ENCODE measurements at regions not wholly inside any gene's neighbourhood (a gene's known extent, or its start where the extent isn't known, plus 50 kb on each side); places are given as distances from the start of the nearest gene placed in this dataset.
"Not testable (repeated sequence)": the region's sequence is repeated elsewhere in the genome, so short reads cannot be mapped to it uniquely, and the experiment has no call there.

GRCh38 chr11:37259734-37260133 lies 661.7 kb upstream of the RAG2 start:
- H3K27me3 ChIP-seq (ENCODE audit: control insufficient read depth, insufficient read depth) = no peaks in the 10 kb centered on the region
- H3K4me3 ChIP-seq (ENCODE audit: low read length) = no peak overlapping the region
- H3K9me3 ChIP-seq (ENCODE audit: control insufficient read depth, low read length) = no peaks in the 10 kb centered on the region
- no peak overlapping the region for H3K27ac ChIP-seq (ENCODE audit: low read length)
- intact Hi-C loops (cut with DNase I) = no loop called here
- H3K4me1 ChIP-seq (ENCODE audit: control insufficient read depth, insufficient read depth, low read length) = no peaks in the 10 kb centered on the region
- ATAC-seq = no peak
- no peak for DNase-seq
- WGBS = 47% methylated on average over 3 of the region's 3 CpGs

GRCh38 chr11:37248145-37248544 lies 650.1 kb upstream of the RAG2 start:
- intact Hi-C loops (cut with DNase I) = no loop called here
- 78% methylated on average over 2 of the region's 2 CpGs for WGBS
- no peaks in the 10 kb centered on the region for H3K4me1 ChIP-seq (ENCODE audit: control insufficient read depth, insufficient read depth, low read length)
- H3K27ac ChIP-seq (ENCODE audit: low read length) = no peak overlapping the region
- H3K27me3 ChIP-seq (ENCODE audit: control insufficient read depth, insufficient read depth) = no peaks in the 10 kb centered on the region
- DNase-seq (no peak), ATAC-seq (no peak)
- no peak overlapping the region for H3K4me3 ChIP-seq (ENCODE audit: low read length)
- H3K9me3 ChIP-seq (ENCODE audit: control insufficient read depth, low read length) = no peaks in the 10 kb centered on the region

DNA sequence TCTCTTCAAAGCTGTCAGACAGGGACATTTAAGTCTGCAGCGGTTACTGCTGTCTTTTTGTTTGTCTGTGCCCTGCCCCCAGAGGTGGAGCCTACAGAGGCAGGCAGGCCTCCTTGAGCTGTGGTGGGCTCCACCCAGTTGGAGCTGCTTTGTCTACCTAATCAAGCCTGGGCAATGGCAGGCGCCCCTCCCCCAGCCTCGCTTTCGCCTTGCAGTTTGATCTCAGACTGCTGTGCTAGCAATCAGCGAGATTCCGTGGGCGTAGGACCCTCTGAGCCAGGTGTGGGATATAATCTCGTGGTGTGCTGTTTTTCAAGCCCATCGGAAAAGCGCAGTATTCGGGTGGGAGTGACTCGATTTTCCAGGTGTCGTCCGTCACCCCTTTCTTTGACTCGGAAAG lies 648.1 kb upstream of the RAG2 start:
- H3K27ac ChIP-seq (ENCODE audit: low read length); intact Hi-C loops (cut with DNase I); H3K9me3 ChIP-seq (ENCODE audit: control insufficient read depth, low read length); H3K4me1 ChIP-seq (ENCODE audit: control insufficient read depth, insufficient read depth, low read length); ATAC-seq; H3K27me3 ChIP-seq (ENCODE audit: control insufficient read depth, insufficient read depth); H3K4me3 ChIP-seq (ENCODE audit: low read length): not testable (repeated sequence)
- WGBS = 84% methylated on average over 15 of the region's 15 CpGs
- peak in 1 of 3 donors; percentile 16 for DNase-seq

GRCh38 chr11:37230865-37231264 lies 632.8 kb upstream of the RAG2 start:
- ATAC-seq (no peak), DNase-seq (no peak)
- no peak overlapping the region for H3K4me3 ChIP-seq (ENCODE audit: low read length)
- intact Hi-C loops (cut with DNase I) = no loop called here
- 52% methylated on average over 1 of the region's 1 CpG for WGBS
- H3K9me3 ChIP-seq (ENCODE audit: control insufficient read depth, low read length) = no peaks in the 10 kb centered on the region
- no peaks in the 10 kb centered on the region for H3K27me3 ChIP-seq (ENCODE audit: control insufficient read depth, insufficient read depth)
- H3K27ac ChIP-seq (ENCODE audit: low read length) = no peak overlapping the region
- H3K4me1 ChIP-seq (ENCODE audit: control insufficient read depth, insufficient read depth, low read length) = no peaks in the 10 kb centered on the region

DNA sequence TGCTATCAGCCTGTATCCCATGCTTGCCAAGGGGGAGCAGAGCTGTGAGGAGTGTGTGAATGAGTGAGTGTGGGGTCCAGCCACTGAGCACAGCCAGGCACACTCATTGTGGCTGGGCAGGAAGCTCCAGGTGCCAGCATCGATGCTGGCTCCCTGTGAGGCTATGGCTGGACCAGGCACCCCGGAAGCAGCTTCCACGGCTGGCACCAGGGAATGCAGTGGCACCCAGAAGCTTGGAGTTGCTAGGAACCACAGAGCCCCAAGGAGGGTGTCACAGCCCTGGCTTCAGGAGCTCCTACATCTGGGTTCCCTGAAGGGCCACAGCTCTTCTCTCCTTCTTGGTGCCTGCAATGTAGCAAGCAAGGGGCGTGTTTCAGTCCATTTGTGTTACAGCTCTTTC lies 625.9 kb upstream of the RAG2 start:
- ATAC-seq = no peak
- Histone ChIP-seq H3K27me3 (ENCODE audit: control insufficient read depth, insufficient read depth) (no peaks in the 10 kb centered on the region), H3K9me3 (ENCODE audit: control insufficient read depth, low read length) (no peaks in the 10 kb centered on the region), H3K4me3 (ENCODE audit: low read length) (no peak overlapping the region), H3K27ac (ENCODE audit: low read length) (no peak overlapping the region), H3K4me1 (ENCODE audit: control insufficient read depth, insufficient read depth, low read length) (no peaks in the 10 kb centered on the region)
- DNase-seq = peak in 1 of 3 donors; percentile 29
- WGBS = 87% methylated on average over 4 of the region's 4 CpGs
- intact Hi-C loops (cut with DNase I) = no loop called here

- ATAC-seq = no peak
- intact Hi-C loops (cut with DNase I) = no loop called here
- WGBS = 70% methylated on average over 5 of the region's 5 CpGs
- H3K4me1 ChIP-seq (ENCODE audit: control insufficient read depth, insufficient read depth, low read length) = no peaks in the 10 kb centered on the region
- no peak overlapping the region for H3K27ac ChIP-seq (ENCODE audit: low read length)
- DNase-seq = no peak
- H3K4me3 ChIP-seq (ENCODE audit: low read length) = no peak overlapping the region
- H3K27me3 ChIP-seq (ENCODE audit: control insufficient read depth, insufficient read depth) = no peaks in the 10 kb centered on the region
- H3K9me3 ChIP-seq (ENCODE audit: control insufficient read depth, low read length) = no peaks in the 10 kb centered on the region
Observed at GRCh38 chr11:37203006-37203405, 605.0 kb upstream of the RAG2 start.

- no peak overlapping the region for H3K27ac ChIP-seq (ENCODE audit: low read length)
- H3K4me1 ChIP-seq (ENCODE audit: control insufficient read depth, insufficient read depth, low read length) = no peaks in the 10 kb centered on the region
Observed at GRCh38 chr11:37199082-37199481, 601.0 kb upstream of the RAG2 start.

GRCh38 chr11:37184326-37184725 lies 586.3 kb upstream of the RAG2 start:
- Histone ChIP-seq H3K27ac (ENCODE audit: low read length) (no peak overlapping the region), H3K4me1 (ENCODE audit: control insufficient read depth, insufficient read depth, low read length) (no peaks in the 10 kb centered on the region), H3K27me3 (ENCODE audit: control insufficient read depth, insufficient read depth) (no peaks in the 10 kb centered on the region), H3K4me3 (ENCODE audit: low read length) (no peak overlapping the region), H3K9me3 (ENCODE audit: control insufficient read depth, low read length) (no peaks in the 10 kb centered on the region)
- ATAC-seq (no peak), DNase-seq (no peak)
- 6% methylated on average over 1 of the region's 1 CpG for WGBS
- intact Hi-C loops (cut with DNase I) = no loop called here

More at GRCh38 chr11:37199082-37199481, 601.0 kb upstream of the RAG2 start:
- Histone ChIP-seq H3K4me3 (ENCODE audit: low read length) (no peak overlapping the region), H3K9me3 (ENCODE audit: control insufficient read depth, low read length) (no peaks in the 10 kb centered on the region), H3K27me3 (ENCODE audit: control insufficient read depth, insufficient read depth) (no peaks in the 10 kb centered on the region)
- DNase-seq (no peak), ATAC-seq (no peak)
- intact Hi-C loops (cut with DNase I) = no loop called here
- 48% methylated on average over 1 of the region's 1 CpG for WGBS

- H3K27me3 ChIP-seq (ENCODE audit: control insufficient read depth, insufficient read depth) = no peaks in the 10 kb centered on the region
- no peak for ATAC-seq
- no peak overlapping the region for H3K4me3 ChIP-seq (ENCODE audit: low read length)
- H3K27ac ChIP-seq (ENCODE audit: low read length) = no peak overlapping the region
- no peaks in the 10 kb centered on the region for H3K4me1 ChIP-seq (ENCODE audit: control insufficient read depth, insufficient read depth, low read length)
- intact Hi-C loops (cut with DNase I) = no loop called here
- DNase-seq = no peak
- WGBS = 40% methylated on average over 5 of the region's 5 CpGs
- no peaks in the 10 kb centered on the region for H3K9me3 ChIP-seq (ENCODE audit: control insufficient read depth, low read length)
Observed at GRCh38 chr11:37182031-37182430, 584.0 kb upstream of the RAG2 start.

DNA sequence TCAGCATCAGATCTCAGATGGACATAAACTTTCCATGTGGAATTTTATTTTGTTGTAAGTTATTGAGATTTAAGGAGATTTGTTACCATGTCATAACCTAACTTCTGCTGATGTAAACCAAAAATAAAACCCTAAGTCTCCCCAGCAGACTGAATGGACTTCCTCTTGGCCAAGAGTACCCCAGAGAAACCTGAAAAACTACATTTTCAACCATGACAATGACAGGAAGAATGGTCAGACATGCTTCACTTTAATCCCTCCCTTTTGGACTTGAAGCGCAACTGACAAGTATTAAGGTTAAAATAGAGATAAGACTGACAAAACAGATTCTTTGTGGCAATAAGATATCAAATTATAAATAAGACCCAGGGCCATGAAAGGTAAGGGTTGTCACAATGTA lies 579.7 kb upstream of the RAG2 start:
- DNase-seq = no peak
- intact Hi-C loops (cut with DNase I) = no loop called here
- Histone ChIP-seq H3K4me1 (ENCODE audit: control insufficient read depth, insufficient read depth, low read length) (no peaks in the 10 kb centered on the region), H3K4me3 (ENCODE audit: low read length) (no peak overlapping the region), H3K9me3 (ENCODE audit: control insufficient read depth, low read length) (no peaks in the 10 kb centered on the region), H3K27me3 (ENCODE audit: control insufficient read depth, insufficient read depth) (no peaks in the 10 kb centered on the region), H3K27ac (ENCODE audit: low read length) (no peak overlapping the region)
- no peak for ATAC-seq
- WGBS = 83% methylated on average over 1 of the region's 1 CpG

DNA sequence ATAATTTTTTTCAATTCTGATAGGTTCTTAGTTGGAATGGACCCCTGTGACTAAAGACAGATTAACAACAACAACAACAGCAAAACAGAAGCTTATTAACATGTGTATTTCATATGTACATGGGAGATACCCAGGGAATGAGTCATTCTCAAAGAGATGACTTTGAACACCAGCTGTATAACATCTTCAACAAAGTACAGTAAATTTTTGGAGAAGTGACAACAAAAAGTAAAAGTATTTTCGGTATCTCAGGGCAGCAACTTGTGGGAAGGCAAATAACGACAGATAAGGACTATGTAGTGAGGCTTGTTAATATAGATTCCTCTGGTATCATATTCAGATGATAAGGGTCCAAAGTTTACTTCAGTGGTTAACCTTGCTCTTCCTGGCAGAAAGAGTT lies 573.4 kb upstream of the RAG2 start:
- H3K4me1 ChIP-seq (ENCODE audit: control insufficient read depth, insufficient read depth, low read length) = no peaks in the 10 kb centered on the region
- ATAC-seq (no peak), DNase-seq (no peak)
- no peak overlapping the region for H3K4me3 ChIP-seq (ENCODE audit: low read length)
- no peaks in the 10 kb centered on the region for H3K27me3 ChIP-seq (ENCODE audit: control insufficient read depth, insufficient read depth)
- no peak overlapping the region for H3K27ac ChIP-seq (ENCODE audit: low read length)
- WGBS = 38% methylated on average over 2 of the region's 2 CpGs
- intact Hi-C loops (cut with DNase I) = no loop called here
- H3K9me3 ChIP-seq (ENCODE audit: control insufficient read depth, low read length) = no peaks in the 10 kb centered on the region

DNA sequence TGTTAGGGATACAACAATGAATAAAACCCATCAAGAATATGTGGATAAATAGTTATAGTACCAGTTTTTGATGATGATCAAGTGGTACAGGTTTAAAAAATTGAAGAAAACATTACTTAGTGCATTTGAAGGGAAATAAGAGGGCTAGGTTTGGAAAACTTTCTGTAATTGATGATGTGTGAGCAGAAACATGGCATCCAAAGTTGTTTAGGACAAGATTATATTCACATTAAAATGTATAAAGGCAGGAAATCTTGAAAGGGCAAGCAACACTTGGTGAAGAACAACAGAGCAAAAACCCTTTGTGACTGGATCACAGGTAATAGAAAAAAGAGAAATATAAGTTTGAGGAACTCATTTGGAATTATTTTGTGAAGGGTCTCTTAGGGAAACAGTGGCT lies 572.3 kb upstream of the RAG2 start:
- H3K4me3 ChIP-seq (ENCODE audit: low read length) = no peak overlapping the region
- H3K9me3 ChIP-seq (ENCODE audit: control insufficient read depth, low read length) = no peaks in the 10 kb centered on the region
- ATAC-seq (no peak), DNase-seq (no peak)
- intact Hi-C loops (cut with DNase I) = no loop called here
- H3K4me1 ChIP-seq (ENCODE audit: control insufficient read depth, insufficient read depth, low read length) = no peaks in the 10 kb centered on the region
- H3K27ac ChIP-seq (ENCODE audit: low read length) = no peak overlapping the region
- no peaks in the 10 kb centered on the region for H3K27me3 ChIP-seq (ENCODE audit: control insufficient read depth, insufficient read depth)
